Heart left ventricle (tissue), 16 donors: ENCODE measurements at regions not wholly inside any gene's neighbourhood (a gene's known extent, or its start where the extent isn't known, plus 50 kb on each side); places are given as distances from the start of the nearest gene placed in this dataset.

ENCODE experiments used
- ATAC-seq, 4 donors: fragments of 200-7000 bp; cut with Tn5 transposase; one replicate each; pipeline ENCODE4 v1.9.1; 2020 to 2022; ENCODE audit warnings: moderate library complexity in 4 of 4, mild to moderate bottlenecking in 3 of 4, moderate number of reproducible peaks in 1 of 4
- DNase-seq, 5 donors: peaks; one replicate each; pipeline ENCODE4 v3.0.0-alpha.2; 2020
- H3K27ac ChIP-seq, 12 donors: fragments of 200-600 bp; sonication (generic) in 4 of 12; one replicate each; pipeline versions ENCODE4 v1.5.0 to v1.8.0; 2016 to 2022; ENCODE audit warnings: mild to moderate bottlenecking in 2 of 12
- H3K27me3 ChIP-seq, 9 donors: fragments of 200-600 bp; sonication (generic) in 2 of 9; one replicate each; pipeline versions ENCODE4 v1.5.1 to v1.8.0; 2016 to 2022; ENCODE audit warnings: mild to moderate bottlenecking in 3 of 9
- H3K36me3 ChIP-seq, 9 donors: fragments of 200-600 bp; sonication (generic) in 2 of 9; one replicate each; pipeline versions ENCODE4 v1.5.0 to v1.8.0; 2018 to 2022; ENCODE audit warnings: mild to moderate bottlenecking in 2 of 9
- H3K4me1 ChIP-seq, 12 donors: fragments of 200-600 bp; sonication (generic) in 4 of 12; one replicate each; pipeline versions ENCODE4 v1.5.0 to v1.8.0; 2016 to 2022; ENCODE audit warnings: mild to moderate bottlenecking in 3 of 12
- H3K4me3 ChIP-seq, 12 donors: fragments of 200-600 bp; sonication (generic) in 4 of 12; one replicate each; pipeline versions ENCODE4 v1.5.0 to v1.8.0; 2017 to 2022; ENCODE audit warnings: mild to moderate bottlenecking in 9 of 12, moderate library complexity in 4 of 12
- H3K9me3 ChIP-seq, 12 donors: fragments of 200-600 bp; sonication (generic) in 4 of 12; one replicate each; pipeline versions ENCODE4 v1.5.0 to v1.8.0; 2016 to 2022; ENCODE audit warnings: mild to moderate bottlenecking in 1 of 12
- CTCF ChIP-seq, 12 donors: fragments of 200-600 bp; sonication (generic) in 4 of 12; IDR thresholded peaks; one replicate each; pipeline versions ENCODE4 v1.5.0 to v1.8.0; 2018 to 2022; ENCODE audit warnings: antibody characterized with exemption in 12 of 12, mild to moderate bottlenecking in 5 of 12
- POLR2A ChIP-seq, 2 donors: fragments of 450-650 bp; IDR thresholded peaks; one replicate each; pipeline ENCODE4 v1.6.1; 2017; ENCODE audit warnings: antibody characterized with exemption in 2 of 2, mild to moderate bottlenecking in 2 of 2, moderate library complexity in 2 of 2
- WGBS, 4 donors: extraction: QIAGEN DNeasy Blood & Tissue Kit in 2 of 4; methylation state at CpG; one replicate each; pipeline versions ENCODE4 v1.1.5 to v1.1.7; 2013 to 2018; 5-methylcytosine and 5-hydroxymethylcytosine counted together
- intact Hi-C, 10 donors: fragments of 100-400 bp; cut with DNase I; formaldehyde crosslinking; loops; one replicate each; pipeline versions ENCODE4 v1.11.1 to v1.14.2; 2022
- donor health status: ischemic (EF 13 %, LVEDD 7.1; RV severe dilation, severe dysfunction).
- donor health status: healthy with polysubstance abuse.
- donor health status: DM: no; HTN: yes; CAD: no.
- donor health status: DM: no; HTN: no; CAD: no.
- donor health status: ischemic (EF 25% LVEDD 6.9; RV normal size, moderate dysfunction).
- donor health status: ischemic (EF 25% LVEDD 5.7; RV mildly dilated, moderate dysfunction).
- donor health status: healthy.
- donor health status: DM: yes; HTN: yes; CAD: no.
- donor health status: ischemic (EF 35%, LVEDD 5.7; RV mildly dilated, moderate dysfunction).
- donor health status: nonischemic (EF 11% LVEDD 7.7; RV severe dilation, severe dysfunction).
- donor health status: DM: yes; HTN: yes; CAD: no.
- donor health status: PGD.
- donor health status: ischemic (EF 29% LVEDD 5.4; RV normal size, mild dysfunction).
- donor health status: nonischemic (EF 23%, LVEDD 6.1; RV moderate dilation, normal function).

GRCh38 chr5:56434986-56435385 is 201.9 kb upstream of the ANKRD55 start:
- no peak for TF ChIP-seq CTCF (IDR thresholded peaks at IDR 0.05)
- no peak for TF ChIP-seq POLR2A (IDR thresholded peaks at IDR 0.05)
- no peak overlapping the region for H3K27ac ChIP-seq
- H3K36me3 ChIP-seq, result no peaks in the 10 kb centered on the region
- intact Hi-C loops, result no loop called here
- no peaks in the 10 kb centered on the region for H3K27me3 ChIP-seq
- peaks cover 0 to 3% (median 0%) of the 10 kb centered on the region in 12 donors for H3K4me1 ChIP-seq
- DNase-seq, result no peak
- H3K9me3 ChIP-seq, result no peaks in the 10 kb centered on the region
- no peak for ATAC-seq
- no peak overlapping the region for H3K4me3 ChIP-seq
- WGBS, 4 donors, result 74 to 88% (median 83%) methylated on average over 3 of the region's 3 CpGs

GRCh38 chr5:56433039-56433617 is 200.0 kb upstream of the ANKRD55 start:
- H3K27ac ChIP-seq, result no peak overlapping the region
- no peak for TF ChIP-seq CTCF (IDR thresholded peaks at IDR 0.05)
- no peak for TF ChIP-seq POLR2A (IDR thresholded peaks at IDR 0.05)
- ATAC-seq (no peak), DNase-seq (no peak)
- H3K4me3 ChIP-seq, result no peak overlapping the region
- H3K36me3 ChIP-seq, result no peaks in the 10 kb centered on the region
- H3K27me3 ChIP-seq, result no peaks in the 10 kb centered on the region
- intact Hi-C loops, result no loop called here
- no peaks in the 10 kb centered on the region for H3K9me3 ChIP-seq
- H3K4me1 ChIP-seq, result peaks cover 0 to 12% (median 4%) of the 10 kb centered on the region in 12 donors
- WGBS, 4 donors, result 78 to 91% (median 88%) methylated on average over 2 of the region's 2 CpGs

GRCh38 chr5:56432321-56432720 is 199.2 kb upstream of the ANKRD55 start:
- ATAC-seq, result no peak
- intact Hi-C loops, result no loop called here
- Histone ChIP-seq H3K27me3 (no peaks in the 10 kb centered on the region), H3K36me3 (no peaks in the 10 kb centered on the region), H3K4me1 (peaks cover 0 to 12% (median 4%) of the 10 kb centered on the region in 12 donors), H3K9me3 (no peaks in the 10 kb centered on the region), H3K4me3 (no peak overlapping the region), H3K27ac (no peak overlapping the region)
- TF ChIP-seq POLR2A (IDR thresholded peaks at IDR 0.05) (no peak), CTCF (IDR thresholded peaks at IDR 0.05) (no peak)
- DNase-seq, result no peak

- intact Hi-C loops, result no loop called here
- ATAC-seq, result no peak
These were observed 197.3 kb upstream of the ANKRD55 start for GRCh38 chr5:56430422-56430821.

More at GRCh38 chr5:56430422-56430821, 197.3 kb upstream of the ANKRD55 start:
- Histone ChIP-seq H3K36me3 (no peaks in the 10 kb centered on the region), H3K27me3 (no peaks in the 10 kb centered on the region), H3K9me3 (no peaks in the 10 kb centered on the region), H3K4me1 (peaks cover 0 to 12% (median 4%) of the 10 kb centered on the region in 12 donors), H3K4me3 (no peak overlapping the region), H3K27ac (no peak overlapping the region)
- TF ChIP-seq POLR2A (IDR thresholded peaks at IDR 0.05) (no peak), CTCF (IDR thresholded peaks at IDR 0.05) (no peak)
- no peak for DNase-seq
- WGBS, 4 donors, result 31 to 82% (median 64%) methylated on average over 1 of the region's 1 CpG
